GM12878 (cell line): ENCODE measurements at regions not wholly inside any gene's neighbourhood (a gene's known extent, or its start where the extent isn't known, plus 50 kb on each side); places are given as distances from the start of the nearest gene placed in this dataset.

Experiments used
- ATAC-seq: fragments of 200-7000 bp; cut with Tn5 transposase; 3 replicates; pipeline ENCODE4 v1.9.1; 2020; ENCODE audit warnings: mild to moderate bottlenecking, moderate library complexity
- BruUV-seq: library from RNA; stranded (reverse); fragments of 400-500 nt; replicated peaks from 2 replicates; lab custom pipeline; 2021; lab: Mats Ljungman, UMichigan
- CTCF ChIA-PET: fragments of 300-600 bp; sonication (Branson Sonifier 250); formaldehyde crosslinking; extraction: SDS; loops from one replicate; lab custom pipeline; 2021; ENCODE audit warnings: inconsistent platforms; lab: Yijun Ruan, JAX
- POLR2A ChIA-PET: fragments of 350-600 bp; formaldehyde crosslinking; extraction: SDS; loops from one replicate; lab custom pipeline; 2021; ENCODE audit warnings: inconsistent platforms; lab: Charles Lee
- RAD21 ChIA-PET: fragments of 300-600 bp; sonication (Branson Sonifier 250); formaldehyde crosslinking; loops from one replicate; lab custom pipeline; 2023; ENCODE audit warnings: antibody characterized with exemption; ENCODE audit not compliant: unreplicated experiment; lab: Charles Lee
- SMC1A ChIA-PET: fragments of 300-600 bp; sonication (Branson Sonifier 250); formaldehyde crosslinking; loops from one replicate; lab custom pipeline; 2023; ENCODE audit not compliant: unreplicated experiment, uncharacterized antibody; lab: Charles Lee
- DNase-seq: peaks from one replicate; pipeline ENCODE4 v3.0.0-alpha.2; 2011; ENCODE audit warnings: low read depth, low spot score
- FAIRE-seq: peaks from 3 replicates; lab custom pipeline; 2011; peaks lifted over from hg19 to GRCh38; lab: Jason Lieb, UNC
- H2AFZ ChIP-seq: 2 replicates; pipeline ENCODE4 v1.6.0; 2011; ENCODE audit warnings: low read depth, low read length, control low read depth; ENCODE audit not compliant: control insufficient read depth
- H3K27ac ChIP-seq: 2 replicates; pipeline ENCODE4 v1.5.1; 2011; ENCODE audit warnings: control low read depth; ENCODE audit not compliant: control insufficient read depth, insufficient read depth
- H3K27me3 ChIP-seq, 2 experiments: replicated peaks in 1 of 2; 2 replicates each; pipeline versions ENCODE4 v1.6.0 to v1.6.1; 2011; ENCODE audit warnings: low read length in 1 of 2; ENCODE audit not compliant: control insufficient read depth in 2 of 2, insufficient read depth in 2 of 2
- H3K36me3 ChIP-seq, 2 experiments: 2 replicates each; pipeline ENCODE4 v1.5.1; 2011; ENCODE audit warnings: low read length in 1 of 2; ENCODE audit not compliant: control insufficient read depth in 2 of 2, insufficient read depth in 2 of 2
- H3K4me1 ChIP-seq: 2 replicates; pipeline ENCODE4 v1.6.1; 2011; ENCODE audit warnings: mild to moderate bottlenecking, low read length, moderate library complexity, mixed read lengths; ENCODE audit not compliant: control insufficient read depth, insufficient read depth
- H3K4me2 ChIP-seq: 2 replicates; pipeline ENCODE4 v1.6.0; 2011; ENCODE audit warnings: control low read depth; ENCODE audit not compliant: control insufficient read depth, insufficient read depth
- H3K4me3 ChIP-seq: fragments of 200-600 bp; sonication (generic); 2 replicates; pipeline ENCODE4 v1.5.1; 2016
- H3K79me2 ChIP-seq: 2 replicates; pipeline ENCODE4 v1.6.0; 2011; ENCODE audit warnings: low read length; ENCODE audit not compliant: control insufficient read depth, insufficient read depth
- H3K9ac ChIP-seq: 2 replicates; pipeline ENCODE4 v1.8.0; 2011; ENCODE audit warnings: low read length, control low read depth, mixed read lengths; ENCODE audit not compliant: control insufficient read depth, insufficient read depth
- H3K9me3 ChIP-seq: replicated peaks from 3 replicates; pipeline ENCODE4 v1.5.1; 2011; ENCODE audit warnings: mild to moderate bottlenecking, low read length; ENCODE audit not compliant: control insufficient read depth, insufficient read depth
- H4K20me1 ChIP-seq: 2 replicates; pipeline ENCODE4 v1.6.0; 2011; ENCODE audit not compliant: control insufficient read depth, insufficient read depth
- ASH2L ChIP-seq: fragments of 300-600, 200-600 bp; sonication (generic); IDR thresholded peaks from 2 replicates; pipeline ENCODE4 v1.6.1; 2017; ENCODE audit warnings: low read depth, mild to moderate bottlenecking, borderline replicate concordance
- BCL3 ChIP-seq: IDR thresholded peaks from 2 replicates; pipeline ENCODE4 v1.6.1; 2011; ENCODE audit warnings: borderline replicate concordance, low read depth, mild to moderate bottlenecking, moderate library complexity, low read length; ENCODE audit not compliant: insufficient read depth, poor library complexity, severe bottlenecking
- E4F1 ChIP-seq: fragments of 450-650 bp; IDR thresholded peaks from 2 replicates; pipeline ENCODE4 v1.6.1; 2018; ENCODE audit warnings: borderline replicate concordance, mild to moderate bottlenecking; ENCODE audit not compliant: partially characterized antibody
- EED ChIP-seq: sonication (generic); IDR thresholded peaks from 2 replicates; pipeline ENCODE4 v1.6.1; 2016; ENCODE audit warnings: antibody characterized with exemption, low read depth
- ETV6 ChIP-seq, 2 experiments: fragments of 450-650 bp in 1 of 2; IDR thresholded peaks in 1 of 2; conservative IDR thresholded peaks in 1 of 2; 2 replicates each; pipeline ENCODE4 v1.6.1; 2014; ENCODE audit warnings: antibody characterized with exemption in 1 of 2, borderline replicate concordance in 1 of 2, low read depth in 1 of 2, mild to moderate bottlenecking in 1 of 2, moderate library complexity in 1 of 2
- MEF2B ChIP-seq: fragments of 450-650 bp; IDR thresholded peaks from 2 replicates; pipeline ENCODE4 v1.6.1; 2018; ENCODE audit warnings: mild to moderate bottlenecking, moderate library complexity; ENCODE audit not compliant: partially characterized antibody, poor library complexity, severe bottlenecking
- MYC ChIP-seq: IDR thresholded peaks from 2 replicates; pipeline ENCODE4 v1.6.1; 2011; ENCODE audit warnings: mild to moderate bottlenecking, low read length, moderate library complexity, inconsistent platforms; ENCODE audit not compliant: insufficient read depth, insufficient replicate concordance, insufficient read length, severe bottlenecking
- PRDM15 ChIP-seq: fragments of 450-650 bp; formaldehyde crosslinking; IDR thresholded peaks from 2 replicates; pipeline ENCODE4 v1.4.0; 2020; ENCODE audit warnings: mild to moderate bottlenecking, moderate library complexity
- RAD21 ChIP-seq: IDR thresholded peaks from 2 replicates; pipeline ENCODE4 v1.6.1; 2011; ENCODE audit warnings: mild to moderate bottlenecking, low read depth, low read length, moderate library complexity; ENCODE audit not compliant: insufficient read depth
- SIN3A ChIP-seq: IDR thresholded peaks from 2 replicates; pipeline ENCODE4 v1.6.1; 2012; ENCODE audit warnings: low read depth, low read length, improper control_type of control experiment
- SMARCA5 ChIP-seq: fragments of 450-650 bp; IDR thresholded peaks from 2 replicates; pipeline ENCODE4 v1.6.1; 2017; ENCODE audit warnings: mild to moderate bottlenecking
- SP1 ChIP-seq: IDR thresholded peaks from one replicate; pipeline ENCODE4 v1.6.1; 2011; ENCODE audit warnings: low read depth, low read length
- STAT3 ChIP-seq: IDR thresholded peaks from 2 replicates; pipeline ENCODE4 v1.6.1; 2011; ENCODE audit warnings: low read depth, low read length, improper control_type of control experiment
- TCF12 ChIP-seq: IDR thresholded peaks from 2 replicates; pipeline ENCODE4 v1.6.1; 2011; ENCODE audit warnings: low read depth, mild to moderate bottlenecking, low read length
- ZNF622 ChIP-seq: fragments of 450-650 bp; IDR thresholded peaks from 2 replicates; pipeline ENCODE4 v1.6.1; 2017; ENCODE audit warnings: mild to moderate bottlenecking, inconsistent platforms
- ZSCAN29 ChIP-seq: fragments of 450-650 bp; IDR thresholded peaks from 2 replicates; pipeline ENCODE4 v1.6.1; 2017; ENCODE audit warnings: mild to moderate bottlenecking, moderate library complexity
- WGBS: methylation state at CpG from one replicate; pipeline ENCODE4 v1.1.6; 2016; ENCODE audit warnings: low lambda C conversion rate; ENCODE audit not compliant: insufficient replicate concordance, insufficient coverage; ENCODE audit errors: missing lambda C conversion rate; 5-methylcytosine and 5-hydroxymethylcytosine counted together
- in situ Hi-C: fragments of 300-500 bp; cut with MboI; formaldehyde crosslinking; loops from 9 replicates; pipeline ENCODE4 v1.14.3; 2018; ENCODE audit warnings: mixed read lengths
- intact Hi-C: fragments of 100-400 bp; cut with micrococcal nuclease; formaldehyde crosslinking; loops from one replicate; pipeline ENCODE4 v1.14.2; 2022; ENCODE audit not compliant: unreplicated experiment

GRCh38 chr19:20269461-20269860 is 102.4 kb downstream of the ZNF486 start:
- no peaks in the 10 kb centered on the region; the same call in 2 of the 3 replicates for H3K9me3 ChIP-seq
- in situ Hi-C loops: no loop called here
- POLR2A ChIA-PET: no interaction called here
- TF ChIP-seq ETV6 (conservative IDR thresholded peaks at IDR 0.05 in 1 of 2, IDR thresholded peaks at IDR 0.05 in 1 of 2; ENCODE audit: borderline replicate concordance in 1 of 2, low read depth in 1 of 2): no peak
- TF ChIP-seq ZNF622: no peak
- TF ChIP-seq BCL3: no peak
- TF ChIP-seq STAT3: no peak
- TF ChIP-seq ZSCAN29: no peak
- no peak for TF ChIP-seq SIN3A
- TF ChIP-seq EED: no peak
- no peak for TF ChIP-seq SP1
- TF ChIP-seq ASH2L: no peak
- TF ChIP-seq PRDM15: no peak
- TF ChIP-seq MEF2B: no peak
- no peak for TF ChIP-seq E4F1
- TF ChIP-seq MYC: no peak
- TF ChIP-seq TCF12: no peak
- TF ChIP-seq SMARCA5: no peak
- no peak for TF ChIP-seq RAD21
- H3K79me2 ChIP-seq: no peaks in the 10 kb centered on the region
- no peak for FAIRE-seq
- H4K20me1 ChIP-seq: no peaks in the 10 kb centered on the region
- H3K4me2 ChIP-seq: no peak overlapping the region
- H3K9ac ChIP-seq: no peak overlapping the region
- WGBS: 49% methylated on average over 7 of the region's 7 CpGs
- intact Hi-C loops: no loop called here
- no peak overlapping the region for H3K4me3 ChIP-seq
- ATAC-seq: no peak
- CTCF ChIA-PET: no interaction called here
- no peaks in the 10 kb centered on the region for H3K36me3 ChIP-seq
- H3K4me1 ChIP-seq: no peaks in the 10 kb centered on the region
- H3K27ac ChIP-seq: no peak overlapping the region
- BruUV-seq: no TSS peak
- SMC1A ChIA-PET: no interaction called here
- no peak for DNase-seq
- RAD21 ChIA-PET: no interaction called here
- no peaks in the 10 kb centered on the region for H3K27me3 ChIP-seq
- no peak overlapping the region for H2AFZ ChIP-seq
